ENCODE measurements at regions not wholly inside any gene's neighbourhood (a gene's known extent, or its start where the extent isn't known, plus 50 kb on each side); places are given as distances from the start of the nearest gene placed in this dataset.
"Not testable (repeated sequence)": the region's sequence is repeated elsewhere in the genome, so short reads cannot be mapped to it uniquely, and the experiment has no call there.

- FAIRE-seq, result no peak
Observed at GRCh38 chr1:242811092-242811840, 286.8 kb upstream of the PLD5 start.

- peak; percentile 15 for FAIRE-seq
Observed at GRCh38 chr1:242806324-242806723, 281.8 kb upstream of the PLD5 start.

- FAIRE-seq, result not testable (repeated sequence)
Observed at GRCh38 chr1:242805360-242805759, 280.9 kb upstream of the PLD5 start.

GRCh38 chr1:242802973-242803372 is 278.5 kb upstream of the PLD5 start:
- no peak for FAIRE-seq

GRCh38 chr1:242800521-242800920 is 276.0 kb upstream of the PLD5 start:
- no peak for FAIRE-seq

- FAIRE-seq, result no peak
Observed at GRCh38 chr1:242797856-242798255, 273.4 kb upstream of the PLD5 start.

GRCh38 chr1:242788771-242789170 is 264.3 kb upstream of the PLD5 start:
- FAIRE-seq, result no peak

GRCh38 chr1:242787968-242788367 is 263.5 kb upstream of the PLD5 start:
- no peak for FAIRE-seq

GRCh38 chr1:242784807-242785206 is 260.3 kb upstream of the PLD5 start:
- FAIRE-seq, result no peak

GRCh38 chr1:242784084-242784483 is 259.6 kb upstream of the PLD5 start:
- no peak for FAIRE-seq

GRCh38 chr1:242774256-242774655 is 249.8 kb upstream of the PLD5 start:
- FAIRE-seq, result no peak

- no peak for FAIRE-seq
Observed at GRCh38 chr1:242770366-242770765, 245.9 kb upstream of the PLD5 start.

GRCh38 chr1:242764161-242764560 is 239.7 kb upstream of the PLD5 start:
- no peak for FAIRE-seq

GRCh38 chr1:242761556-242761955 is 237.1 kb upstream of the PLD5 start:
- no peak for FAIRE-seq

- FAIRE-seq, result no peak
Observed at GRCh38 chr1:242754926-242755325, 230.4 kb upstream of the PLD5 start.

GRCh38 chr1:242754125-242754524 is 229.6 kb upstream of the PLD5 start:
- FAIRE-seq, result no peak

GRCh38 chr1:242747233-242747632 is 222.7 kb upstream of the PLD5 start:
- no peak for FAIRE-seq

- no peak for FAIRE-seq
Observed at GRCh38 chr1:242745079-242745478, 220.6 kb upstream of the PLD5 start.

GRCh38 chr1:242743983-242744780 is 219.7 kb upstream of the PLD5 start:
- FAIRE-seq, result no peak

- no peak for FAIRE-seq
Observed at GRCh38 chr1:242738702-242739645, 214.5 kb upstream of the PLD5 start.

GRCh38 chr1:242736611-242737010 is 212.1 kb upstream of the PLD5 start:
- no peak for FAIRE-seq

GRCh38 chr1:242735323-242735722 is 210.8 kb upstream of the PLD5 start:
- no peak for FAIRE-seq

GRCh38 chr1:242731446-242731845 is 206.9 kb upstream of the PLD5 start:
- no peak for FAIRE-seq

Measured in endometrium (tissue), 2 donors.